ENCODE measurements at regions not wholly inside any gene's neighbourhood (a gene's known extent, or its start where the extent isn't known, plus 50 kb on each side); places are given as distances from the start of the nearest gene placed in this dataset.

DNA sequence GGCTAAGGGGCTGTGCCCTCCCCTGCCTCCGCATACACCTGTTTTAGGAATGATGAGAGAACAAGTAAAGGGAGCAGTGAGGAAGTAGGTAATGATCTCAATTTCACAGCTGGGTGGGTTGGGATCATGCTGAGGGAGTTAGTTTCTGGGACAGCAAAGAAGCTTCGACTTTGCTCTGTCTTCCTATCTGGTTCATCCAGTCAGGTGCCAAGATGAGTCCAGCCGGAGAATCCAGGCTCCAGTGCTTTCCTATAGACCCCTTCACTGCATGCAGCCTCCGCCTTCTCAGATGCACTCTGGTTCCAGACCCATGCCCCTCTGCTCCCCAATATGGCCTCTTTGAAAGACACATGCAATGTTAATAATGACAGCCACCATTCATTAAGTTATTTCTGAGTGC is 119.1 kb upstream of the NCAM1 start:
- TF ChIP-seq CTCF (IDR thresholded peaks at IDR 0.05) (no peak), EP300 (IDR thresholded peaks at IDR 0.05) (no peak)

All from ovary (tissue), 3 donors.